ENCODE measurements at regions not wholly inside any gene's neighbourhood (a gene's known extent, or its start where the extent isn't known, plus 50 kb on each side); places are given as distances from the start of the nearest gene placed in this dataset.

DNA sequence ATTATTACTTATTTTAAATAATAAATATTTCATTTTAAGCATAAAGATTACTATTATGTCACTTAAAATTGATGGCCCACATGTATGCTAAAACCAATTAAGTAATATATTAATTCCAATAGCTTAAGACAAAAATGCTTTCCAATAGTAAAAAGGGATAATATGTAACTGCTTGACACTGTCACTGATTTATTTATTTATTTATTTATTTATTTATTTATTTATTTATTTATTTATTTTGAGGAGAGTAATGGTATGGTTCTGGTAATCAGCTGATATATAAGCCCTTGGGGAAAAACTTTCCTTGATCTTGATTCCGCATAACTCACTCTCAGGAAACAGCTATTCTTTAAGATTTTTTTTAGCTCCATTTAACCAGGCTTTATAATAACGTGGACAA, 903.0 kb upstream of the ATXN8OS start:
- no peak for ATAC-seq
- TF ChIP-seq ZNF565 (CRISPR knock-in tag; conservative IDR thresholded peaks at IDR 0.05; ENCODE audit: low read depth) (no peak), PPARA (CRISPR knock-in tag; IDR thresholded peaks at IDR 0.05; ENCODE audit: borderline replicate concordance) (no peak), ZNF8 (CRISPR knock-in tag; IDR thresholded peaks at IDR 0.05) (no peak), ESRRG (CRISPR knock-in tag; IDR thresholded peaks at IDR 0.05) (no peak), RARB (CRISPR knock-in tag; IDR thresholded peaks at IDR 0.05) (no peak)
- TF ChIP-seq, protein P1, sequence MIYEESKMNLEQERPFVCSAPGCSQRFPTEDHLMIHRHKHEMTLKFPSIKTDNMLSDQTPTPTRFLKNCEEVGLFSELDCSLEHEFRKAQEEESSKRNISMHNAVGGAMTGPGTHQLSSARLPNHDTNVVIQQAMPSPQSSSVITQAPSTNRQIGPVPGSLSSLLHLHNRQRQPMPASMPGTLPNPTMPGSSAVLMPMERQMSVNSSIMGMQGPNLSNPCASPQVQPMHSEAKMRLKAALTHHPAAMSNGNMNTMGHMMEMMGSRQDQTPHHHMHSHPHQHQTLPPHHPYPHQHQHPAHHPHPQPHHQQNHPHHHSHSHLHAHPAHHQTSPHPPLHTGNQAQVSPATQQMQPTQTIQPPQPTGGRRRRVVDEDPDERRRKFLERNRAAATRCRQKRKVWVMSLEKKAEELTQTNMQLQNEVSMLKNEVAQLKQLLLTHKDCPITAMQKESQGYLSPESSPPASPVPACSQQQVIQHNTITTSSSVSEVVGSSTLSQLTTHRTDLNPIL (CRISPR knock-in tag; IDR thresholded peaks at IDR 0.05; ENCODE audit: low read depth): no peak

DNA sequence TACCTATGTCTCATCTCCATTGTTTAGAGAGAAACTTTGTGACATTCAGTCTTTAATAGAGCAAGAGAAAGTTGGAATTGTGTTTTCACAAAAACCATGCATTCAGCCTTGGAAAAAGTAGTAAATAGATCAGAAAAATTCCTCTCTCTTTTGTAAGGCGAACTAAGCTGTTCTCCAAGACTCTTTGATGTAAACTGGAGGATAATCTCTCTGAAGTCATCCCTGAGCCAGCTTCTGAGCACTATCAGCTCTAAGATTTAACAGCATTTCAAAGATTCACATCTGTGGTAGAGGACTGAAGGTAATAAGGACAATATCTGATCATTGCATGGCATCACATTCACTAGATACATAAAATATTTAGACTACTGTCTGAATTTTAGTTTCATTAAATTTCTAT, 904.6 kb upstream of the ATXN8OS start:
- TF ChIP-seq ZNF565 (CRISPR knock-in tag; conservative IDR thresholded peaks at IDR 0.05; ENCODE audit: low read depth) (no peak), ZFP30 (CRISPR knock-in tag; IDR thresholded peaks at IDR 0.05) (no peak), CSDC2 (CRISPR knock-in tag; IDR thresholded peaks at IDR 0.05) (no peak), RARB (CRISPR knock-in tag; IDR thresholded peaks at IDR 0.05) (no peak), BACH2 (CRISPR knock-in tag; IDR thresholded peaks at IDR 0.05; ENCODE audit: borderline replicate concordance) (no peak), ZFP3 (CRISPR knock-in tag; IDR thresholded peaks at IDR 0.05) (no peak), GLIS3 (CRISPR knock-in tag; IDR thresholded peaks at IDR 0.05) (no peak), ARNTL (CRISPR knock-in tag; IDR thresholded peaks at IDR 0.05; ENCODE audit: borderline replicate concordance, low read depth) (no peak), TOX (CRISPR knock-in tag; IDR thresholded peaks at IDR 0.05; ENCODE audit: borderline replicate concordance) (no peak)
- TF ChIP-seq, protein P2, sequence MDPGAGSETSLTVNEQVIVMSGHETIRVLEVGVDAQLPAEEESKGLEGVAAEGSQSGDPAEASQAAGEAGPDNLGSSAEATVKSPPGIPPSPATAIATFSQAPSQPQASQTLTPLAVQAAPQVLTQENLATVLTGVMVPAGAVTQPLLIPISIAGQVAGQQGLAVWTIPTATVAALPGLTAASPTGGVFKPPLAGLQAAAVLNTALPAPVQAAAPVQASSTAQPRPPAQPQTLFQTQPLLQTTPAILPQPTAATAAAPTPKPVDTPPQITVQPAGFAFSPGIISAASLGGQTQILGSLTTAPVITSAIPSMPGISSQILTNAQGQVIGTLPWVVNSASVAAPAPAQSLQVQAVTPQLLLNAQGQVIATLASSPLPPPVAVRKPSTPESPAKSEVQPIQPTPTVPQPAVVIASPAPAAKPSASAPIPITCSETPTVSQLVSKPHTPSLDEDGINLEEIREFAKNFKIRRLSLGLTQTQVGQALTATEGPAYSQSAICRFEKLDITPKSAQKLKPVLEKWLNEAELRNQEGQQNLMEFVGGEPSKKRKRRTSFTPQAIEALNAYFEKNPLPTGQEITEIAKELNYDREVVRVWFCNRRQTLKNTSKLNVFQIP (CRISPR knock-in tag; IDR thresholded peaks at IDR 0.05; ENCODE audit: borderline replicate concordance, low read depth): no peak
- TF ChIP-seq, protein P3, sequence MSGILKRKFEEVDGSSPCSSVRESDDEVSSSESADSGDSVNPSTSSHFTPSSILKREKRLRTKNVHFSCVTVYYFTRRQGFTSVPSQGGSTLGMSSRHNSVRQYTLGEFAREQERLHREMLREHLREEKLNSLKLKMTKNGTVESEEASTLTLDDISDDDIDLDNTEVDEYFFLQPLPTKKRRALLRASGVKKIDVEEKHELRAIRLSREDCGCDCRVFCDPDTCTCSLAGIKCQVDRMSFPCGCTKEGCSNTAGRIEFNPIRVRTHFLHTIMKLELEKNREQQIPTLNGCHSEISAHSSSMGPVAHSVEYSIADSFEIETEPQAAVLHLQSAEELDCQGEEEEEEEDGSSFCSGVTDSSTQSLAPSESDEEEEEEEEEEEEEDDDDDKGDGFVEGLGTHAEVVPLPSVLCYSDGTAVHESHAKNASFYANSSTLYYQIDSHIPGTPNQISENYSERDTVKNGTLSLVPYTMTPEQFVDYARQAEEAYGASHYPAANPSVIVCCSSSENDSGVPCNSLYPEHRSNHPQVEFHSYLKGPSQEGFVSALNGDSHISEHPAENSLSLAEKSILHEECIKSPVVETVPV (CRISPR knock-in tag; IDR thresholded peaks at IDR 0.05): no peak
- TF ChIP-seq, protein P4, sequence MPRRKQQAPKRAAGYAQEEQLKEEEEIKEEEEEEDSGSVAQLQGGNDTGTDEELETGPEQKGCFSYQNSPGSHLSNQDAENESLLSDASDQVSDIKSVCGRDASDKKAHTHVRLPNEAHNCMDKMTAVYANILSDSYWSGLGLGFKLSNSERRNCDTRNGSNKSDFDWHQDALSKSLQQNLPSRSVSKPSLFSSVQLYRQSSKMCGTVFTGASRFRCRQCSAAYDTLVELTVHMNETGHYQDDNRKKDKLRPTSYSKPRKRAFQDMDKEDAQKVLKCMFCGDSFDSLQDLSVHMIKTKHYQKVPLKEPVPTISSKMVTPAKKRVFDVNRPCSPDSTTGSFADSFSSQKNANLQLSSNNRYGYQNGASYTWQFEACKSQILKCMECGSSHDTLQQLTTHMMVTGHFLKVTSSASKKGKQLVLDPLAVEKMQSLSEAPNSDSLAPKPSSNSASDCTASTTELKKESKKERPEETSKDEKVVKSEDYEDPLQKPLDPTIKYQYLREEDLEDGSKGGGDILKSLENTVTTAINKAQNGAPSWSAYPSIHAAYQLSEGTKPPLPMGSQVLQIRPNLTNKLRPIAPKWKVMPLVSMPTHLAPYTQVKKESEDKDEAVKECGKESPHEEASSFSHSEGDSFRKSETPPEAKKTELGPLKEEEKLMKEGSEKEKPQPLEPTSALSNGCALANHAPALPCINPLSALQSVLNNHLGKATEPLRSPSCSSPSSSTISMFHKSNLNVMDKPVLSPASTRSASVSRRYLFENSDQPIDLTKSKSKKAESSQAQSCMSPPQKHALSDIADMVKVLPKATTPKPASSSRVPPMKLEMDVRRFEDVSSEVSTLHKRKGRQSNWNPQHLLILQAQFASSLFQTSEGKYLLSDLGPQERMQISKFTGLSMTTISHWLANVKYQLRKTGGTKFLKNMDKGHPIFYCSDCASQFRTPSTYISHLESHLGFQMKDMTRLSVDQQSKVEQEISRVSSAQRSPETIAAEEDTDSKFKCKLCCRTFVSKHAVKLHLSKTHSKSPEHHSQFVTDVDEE (CRISPR knock-in tag; IDR thresholded peaks at IDR 0.05): no peak
- TF ChIP-seq, protein P1 (CRISPR knock-in tag; IDR thresholded peaks at IDR 0.05; ENCODE audit: low read depth): no peak
- no peak for ATAC-seq

DNA sequence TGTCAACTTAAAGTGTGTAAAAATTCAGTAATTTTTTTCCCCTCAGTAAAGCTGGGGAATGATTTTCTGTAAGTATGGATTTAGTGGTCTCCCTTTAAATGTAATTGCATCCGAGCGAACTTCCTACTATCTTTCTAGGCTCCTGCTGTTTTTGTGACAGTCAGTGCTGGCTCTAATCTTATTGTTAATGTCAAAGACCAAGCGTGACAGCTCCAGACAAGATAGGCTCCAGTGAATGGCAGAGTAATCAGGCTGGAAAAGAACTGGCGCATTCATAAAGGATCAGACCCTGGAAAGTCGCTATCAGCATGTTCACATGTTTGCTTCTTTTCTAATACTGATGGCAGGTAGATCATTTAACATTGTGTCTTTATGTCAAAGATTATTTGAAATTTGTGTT, 908.0 kb upstream of the ATXN8OS start:
- no peak for ATAC-seq

More for the DNA sequence above, 908.0 kb upstream of the ATXN8OS start:
- TF ChIP-seq, protein P5, sequence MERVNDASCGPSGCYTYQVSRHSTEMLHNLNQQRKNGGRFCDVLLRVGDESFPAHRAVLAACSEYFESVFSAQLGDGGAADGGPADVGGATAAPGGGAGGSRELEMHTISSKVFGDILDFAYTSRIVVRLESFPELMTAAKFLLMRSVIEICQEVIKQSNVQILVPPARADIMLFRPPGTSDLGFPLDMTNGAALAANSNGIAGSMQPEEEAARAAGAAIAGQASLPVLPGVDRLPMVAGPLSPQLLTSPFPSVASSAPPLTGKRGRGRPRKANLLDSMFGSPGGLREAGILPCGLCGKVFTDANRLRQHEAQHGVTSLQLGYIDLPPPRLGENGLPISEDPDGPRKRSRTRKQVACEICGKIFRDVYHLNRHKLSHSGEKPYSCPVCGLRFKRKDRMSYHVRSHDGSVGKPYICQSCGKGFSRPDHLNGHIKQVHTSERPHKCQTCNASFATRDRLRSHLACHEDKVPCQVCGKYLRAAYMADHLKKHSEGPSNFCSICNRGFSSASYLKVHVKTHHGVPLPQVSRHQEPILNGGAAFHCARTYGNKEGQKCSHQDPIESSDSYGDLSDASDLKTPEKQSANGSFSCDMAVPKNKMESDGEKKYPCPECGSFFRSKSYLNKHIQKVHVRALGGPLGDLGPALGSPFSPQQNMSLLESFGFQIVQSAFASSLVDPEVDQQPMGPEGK (CRISPR knock-in tag; IDR thresholded peaks at IDR 0.05; ENCODE audit: borderline replicate concordance): no peak
- TF ChIP-seq CSDC2 (CRISPR knock-in tag; IDR thresholded peaks at IDR 0.05) (no peak), ZNF8 (CRISPR knock-in tag; IDR thresholded peaks at IDR 0.05) (no peak), GLIS3 (CRISPR knock-in tag; IDR thresholded peaks at IDR 0.05) (no peak), TCF4 (CRISPR knock-in tag; IDR thresholded peaks at IDR 0.05; ENCODE audit: borderline replicate concordance) (no peak)
- TF ChIP-seq, protein P4 (CRISPR knock-in tag; IDR thresholded peaks at IDR 0.05): 0 out of 2 replicates have a peak, but pooled peaks have one; percentile 68
